ACC112 (cell line): ENCODE measurements at regions not wholly inside any gene's neighbourhood (a gene's known extent, or its start where the extent isn't known, plus 50 kb on each side); places are given as distances from the start of the nearest gene placed in this dataset.
A peak's percentile ranks its signal among the peaks of the same experiment; 100 is the strongest.

Experiments used
- H2AFZ ChIP-seq: fragments of 200-600 bp; sonication (generic); one replicate; pipeline ENCODE4 v1.6.0; 2017; ENCODE audit warnings: antibody characterized with exemption, low read length; ENCODE audit not compliant: unreplicated experiment
- H3K27ac ChIP-seq: fragments of 200-600 bp; sonication (generic); 2 replicates; pipeline ENCODE4 v1.5.1; 2014; ENCODE audit warnings: low read depth, mild to moderate bottlenecking, antibody characterized with exemption, low read length, moderate library complexity
- H3K27me3 ChIP-seq: fragments of 200-600 bp; sonication (generic); 2 replicates; pipeline ENCODE4 v1.6.1; 2014; ENCODE audit warnings: mild to moderate bottlenecking, antibody characterized with exemption, low read length, moderate library complexity, mixed read lengths; ENCODE audit not compliant: insufficient read depth
- H3K36me3 ChIP-seq: fragments of 200-600 bp; sonication (generic); 2 replicates; pipeline ENCODE4 v1.6.1; 2016; ENCODE audit warnings: mild to moderate bottlenecking, antibody characterized with exemption, low read length, moderate library complexity, mixed read lengths; ENCODE audit not compliant: insufficient read depth
- H3K4me1 ChIP-seq: fragments of 200-600 bp; sonication (generic); one replicate; pipeline ENCODE4 v1.6.1; 2016; ENCODE audit warnings: low read length, mixed read lengths; ENCODE audit not compliant: insufficient read depth, unreplicated experiment, control insufficient read depth
- H3K4me3 ChIP-seq: fragments of 200-600 bp; sonication (generic); 2 replicates; pipeline ENCODE4 v1.5.1; 2014; ENCODE audit warnings: mild to moderate bottlenecking, low read depth, low read length
- H3K79me2 ChIP-seq: fragments of 200-600 bp; sonication (generic); one replicate; pipeline ENCODE4 v1.6.0; 2016; ENCODE audit warnings: low read length; ENCODE audit not compliant: control insufficient read depth, unreplicated experiment, insufficient read depth

GRCh38 chr4:37054531-37055077, 189.9 kb upstream of the NWD2 start:
- no peaks in the 10 kb centered on the region for H3K79me2 ChIP-seq
- H3K36me3 ChIP-seq, result no peaks in the 10 kb centered on the region
- H3K27ac ChIP-seq, result no peak overlapping the region
- H3K4me3 ChIP-seq, result no peak overlapping the region
- H3K27me3 ChIP-seq, result no peaks in the 10 kb centered on the region
- H2AFZ ChIP-seq, result no peak overlapping the region
- H3K4me1 ChIP-seq, result no peaks in the 10 kb centered on the region

GRCh38 chr4:37058826-37059225, 185.7 kb upstream of the NWD2 start:
- Histone ChIP-seq H2AFZ (no peak overlapping the region), H3K4me1 (no peaks in the 10 kb centered on the region), H3K79me2 (no peaks in the 10 kb centered on the region), H3K4me3 (no peak overlapping the region), H3K27ac (no peak overlapping the region), H3K36me3 (no peaks in the 10 kb centered on the region), H3K27me3 (no peaks in the 10 kb centered on the region)

- no peaks in the 10 kb centered on the region for H3K79me2 ChIP-seq
- H3K36me3 ChIP-seq, result no peaks in the 10 kb centered on the region
- H3K4me3 ChIP-seq, result no peak overlapping the region
- H3K4me1 ChIP-seq, result no peaks in the 10 kb centered on the region
- no peaks in the 10 kb centered on the region for H3K27me3 ChIP-seq
- no peak overlapping the region for H3K27ac ChIP-seq
- no peak overlapping the region for H2AFZ ChIP-seq
Measured at GRCh38 chr4:37066159-37066558, 178.4 kb upstream of the NWD2 start.

- Histone ChIP-seq H3K27me3 (no peaks in the 10 kb centered on the region), H3K79me2 (no peaks in the 10 kb centered on the region), H3K36me3 (no peaks in the 10 kb centered on the region), H2AFZ (no peak overlapping the region), H3K4me1 (no peaks in the 10 kb centered on the region), H3K4me3 (no peak overlapping the region), H3K27ac (no peak overlapping the region)
Measured at GRCh38 chr4:37068580-37068979, 176.0 kb upstream of the NWD2 start.

GRCh38 chr4:37070041-37070440, 174.5 kb upstream of the NWD2 start:
- Histone ChIP-seq H3K27me3 (no peaks in the 10 kb centered on the region), H3K4me1 (no peaks in the 10 kb centered on the region), H3K36me3 (no peaks in the 10 kb centered on the region)

GRCh38 chr4:37071576-37071975, 173.0 kb upstream of the NWD2 start:
- Histone ChIP-seq H3K4me1 (no peaks in the 10 kb centered on the region), H3K27ac (no peak overlapping the region), H3K27me3 (no peaks in the 10 kb centered on the region), H3K36me3 (no peaks in the 10 kb centered on the region), H2AFZ (no peak overlapping the region), H3K79me2 (no peaks in the 10 kb centered on the region), H3K4me3 (no peak overlapping the region)

More at GRCh38 chr4:37070041-37070440, 174.5 kb upstream of the NWD2 start:
- H3K27ac ChIP-seq, result no peak overlapping the region
- no peak overlapping the region for H2AFZ ChIP-seq
- H3K79me2 ChIP-seq, result no peaks in the 10 kb centered on the region
- no peak overlapping the region for H3K4me3 ChIP-seq

GRCh38 chr4:37073226-37073840, 171.2 kb upstream of the NWD2 start:
- H3K36me3 ChIP-seq, result no peaks in the 10 kb centered on the region
- no peaks in the 10 kb centered on the region for H3K79me2 ChIP-seq
- no peak overlapping the region for H3K27ac ChIP-seq
- peak overlapping the region; percentile 59 for H3K4me3 ChIP-seq
- H2AFZ ChIP-seq, result no peak overlapping the region
- H3K27me3 ChIP-seq, result no peaks in the 10 kb centered on the region
- H3K4me1 ChIP-seq, result no peaks in the 10 kb centered on the region

- no peak overlapping the region for H3K27ac ChIP-seq
- H3K27me3 ChIP-seq, result no peaks in the 10 kb centered on the region
- no peaks in the 10 kb centered on the region for H3K4me1 ChIP-seq
- H3K79me2 ChIP-seq, result no peaks in the 10 kb centered on the region
- H3K4me3 ChIP-seq, result no peak overlapping the region
- H3K36me3 ChIP-seq, result no peaks in the 10 kb centered on the region
- H2AFZ ChIP-seq, result no peak overlapping the region
Measured at GRCh38 chr4:37082912-37083311, 161.6 kb upstream of the NWD2 start.

- no peaks in the 10 kb centered on the region for H3K4me1 ChIP-seq
- H3K27me3 ChIP-seq, result no peaks in the 10 kb centered on the region
- H3K4me3 ChIP-seq, result no peak overlapping the region
Measured at GRCh38 chr4:37095925-37096324, 148.6 kb upstream of the NWD2 start.

GRCh38 chr4:37101182-37101581, 143.4 kb upstream of the NWD2 start:
- no peak overlapping the region for H3K4me3 ChIP-seq
- no peaks in the 10 kb centered on the region for H3K36me3 ChIP-seq
- no peaks in the 10 kb centered on the region for H3K27me3 ChIP-seq
- H3K27ac ChIP-seq, result no peak overlapping the region
- no peak overlapping the region for H2AFZ ChIP-seq
- H3K4me1 ChIP-seq, result no peaks in the 10 kb centered on the region
- H3K79me2 ChIP-seq, result no peaks in the 10 kb centered on the region

More at GRCh38 chr4:37095925-37096324, 148.6 kb upstream of the NWD2 start:
- Histone ChIP-seq H3K27ac (no peak overlapping the region), H3K36me3 (no peaks in the 10 kb centered on the region), H3K79me2 (no peaks in the 10 kb centered on the region), H2AFZ (no peak overlapping the region)

- H3K4me3 ChIP-seq, result no peak overlapping the region
- H3K4me1 ChIP-seq, result no peaks in the 10 kb centered on the region
- H3K27me3 ChIP-seq, result no peaks in the 10 kb centered on the region
- no peaks in the 10 kb centered on the region for H3K79me2 ChIP-seq
- H3K36me3 ChIP-seq, result no peaks in the 10 kb centered on the region
- H2AFZ ChIP-seq, result no peak overlapping the region
- no peak overlapping the region for H3K27ac ChIP-seq
Measured at GRCh38 chr4:37101686-37102085, 142.9 kb upstream of the NWD2 start.
